NB4 (cell line): ENCODE measurements at regions not wholly inside any gene's neighbourhood (a gene's known extent, or its start where the extent isn't known, plus 50 kb on each side); places are given as distances from the start of the nearest gene placed in this dataset.

Experiments
- CTCF ChIP-seq: IDR thresholded peaks from one replicate; pipeline ENCODE4 v1.5.1; 2012; ENCODE audit warnings: low read depth, low read length
- POLR2A ChIP-seq: IDR thresholded peaks from 2 replicates; pipeline ENCODE4 v1.6.1; 2011; ENCODE audit warnings: mild to moderate bottlenecking; ENCODE audit not compliant: insufficient read length; ENCODE audit errors: extremely low read depth

- TF ChIP-seq CTCF (no peak), POLR2A (no peak)
Observed at GRCh38 chr7:127460077-127460476, 67.6 kb upstream of the ZNF800 start.
